SKM-1 (cell line): ENCODE measurements at regions not wholly inside any gene's neighbourhood (a gene's known extent, or its start where the extent isn't known, plus 50 kb on each side); places are given as distances from the start of the nearest gene placed in this dataset.
"Not testable (repeated sequence)": the region's sequence is repeated elsewhere in the genome, so short reads cannot be mapped to it uniquely, and the experiment has no call there.

Source experiments
- DNase-seq: peaks from one replicate; lab custom pipeline; 2025; ENCODE audit not compliant: unreplicated experiment; lab: John Stamatoyannopoulos, UW

DNA sequence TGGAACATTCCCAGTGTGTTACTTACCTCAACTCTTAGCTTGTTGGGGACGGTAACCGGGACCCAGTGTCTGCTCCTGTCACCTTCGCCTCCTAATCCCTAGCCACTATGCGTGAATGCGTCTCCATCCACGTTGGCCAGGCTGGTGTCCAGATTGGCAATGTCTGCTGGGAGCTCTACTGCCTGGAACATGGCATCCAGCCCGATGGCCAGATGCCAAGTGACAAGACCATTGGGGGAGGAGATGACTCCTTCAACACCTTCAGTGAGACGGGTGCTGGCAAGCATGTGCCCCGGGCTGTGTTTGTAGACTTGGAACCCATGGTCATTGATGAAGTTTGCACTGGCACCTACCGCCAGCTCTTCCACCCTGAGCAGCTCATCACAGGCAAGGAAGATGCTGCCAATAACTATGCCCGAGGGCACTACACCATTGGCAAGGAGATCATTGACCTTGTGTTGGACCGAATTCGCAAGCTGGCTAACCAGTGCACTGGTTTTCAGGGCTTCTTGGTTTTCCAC, 59.8 kb upstream of the CHORDC1 start:
- DNase-seq, result not testable (repeated sequence)

DNA sequence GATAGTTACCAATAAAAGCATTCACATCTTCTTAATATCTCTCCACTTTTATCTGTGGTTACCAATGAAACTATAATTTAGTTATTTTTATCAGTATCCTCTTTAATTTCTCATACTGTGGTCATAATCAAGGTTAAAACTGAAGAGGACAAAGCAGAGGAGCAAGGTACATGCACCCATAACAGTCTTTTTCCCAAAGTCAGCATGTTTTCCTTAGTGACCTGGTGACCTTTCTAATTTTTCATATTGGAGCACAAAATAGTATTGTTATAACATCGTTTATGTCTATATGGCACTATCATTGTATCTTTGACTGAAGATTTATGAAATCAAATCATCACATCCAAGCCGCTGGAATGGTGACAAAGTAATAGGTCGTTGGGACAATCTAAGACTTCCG, 51.5 kb upstream of the CHORDC1 start:
- no peak for DNase-seq
